ENCODE measurements at regions not wholly inside any gene's neighbourhood (a gene's known extent, or its start where the extent isn't known, plus 50 kb on each side); places are given as distances from the start of the nearest gene placed in this dataset.

- TF ChIP-seq PHF8 (conservative IDR thresholded peaks at IDR 0.05; ENCODE audit: low read depth, low read length), result no peak
Observed at GRCh38 chr5:98497418-98497817, 276.0 kb upstream of the RGMB start (continued).

All from H1 (cell line).